ENCODE measurements at regions not wholly inside any gene's neighbourhood (a gene's known extent, or its start where the extent isn't known, plus 50 kb on each side); places are given as distances from the start of the nearest gene placed in this dataset.

GRCh38 chr5:96282020-96282419, 151.0 kb downstream of the PCSK1 start:
- no peak for DNase-seq

DNA sequence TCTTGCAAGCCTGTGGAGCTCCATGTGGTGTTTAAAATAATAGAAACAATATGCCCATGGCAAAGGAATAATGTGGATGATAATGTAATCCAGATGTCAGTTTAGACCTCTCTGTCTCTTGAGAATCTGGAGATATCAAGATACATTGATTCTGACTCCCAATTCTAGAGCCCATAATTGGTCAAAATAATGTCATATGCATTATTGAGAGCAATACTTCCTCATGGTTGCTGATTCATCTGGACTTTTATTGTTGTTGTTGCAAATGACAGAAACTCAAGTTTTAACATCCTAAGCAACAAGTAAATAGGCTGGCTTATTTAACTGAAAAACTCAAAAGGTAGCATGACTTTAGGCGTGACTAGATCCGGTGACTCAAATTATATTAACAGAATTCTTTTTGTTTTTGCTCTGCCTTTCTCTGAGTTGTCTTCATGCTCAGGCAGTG, 152.1 kb downstream of the PCSK1 start:
- DNase-seq, result no peak

- peak; percentile 24 for DNase-seq
These were observed 153.1 kb downstream of the PCSK1 start for GRCh38 chr5:96279801-96280542.

DNA sequence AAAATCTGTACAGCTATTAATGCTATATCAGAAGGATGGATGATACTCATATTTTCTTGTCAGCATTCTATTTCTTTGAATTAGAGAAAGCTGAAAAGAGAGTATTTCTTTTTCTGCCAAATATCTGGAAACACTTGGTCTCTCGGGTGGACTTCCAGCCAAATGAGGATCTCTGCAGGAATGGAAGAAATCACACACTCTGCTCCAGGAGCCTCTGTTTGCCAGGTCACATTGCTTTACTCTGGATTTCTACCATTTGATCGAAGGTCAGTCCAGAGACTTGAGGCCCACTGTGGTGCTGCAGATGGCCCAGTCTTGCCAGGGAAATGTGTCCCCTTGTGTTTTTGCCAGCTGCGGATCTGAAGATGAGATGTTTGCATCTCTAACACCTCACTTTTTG, 154.1 kb downstream of the PCSK1 start:
- no peak for DNase-seq

DNA sequence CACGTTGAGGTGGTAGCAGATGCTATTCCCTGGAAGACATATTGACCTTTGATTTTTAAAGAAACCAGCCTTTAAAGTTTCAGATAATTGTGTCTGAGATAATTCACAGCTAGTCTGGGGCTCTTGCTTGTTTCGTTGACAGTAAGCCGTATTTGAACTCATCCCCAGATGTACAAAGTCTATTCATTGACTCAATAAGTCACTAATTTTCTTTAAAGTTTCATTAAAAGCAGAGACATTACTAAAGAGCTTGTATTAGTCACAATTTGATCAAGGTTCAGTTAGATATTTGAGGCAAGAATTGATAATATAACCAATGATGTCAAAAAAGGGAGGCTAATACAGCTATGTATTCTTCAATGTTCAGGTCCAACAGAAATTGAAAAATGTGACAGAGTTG, 158.0 kb downstream of the PCSK1 start:
- DNase-seq, result no peak

DNA sequence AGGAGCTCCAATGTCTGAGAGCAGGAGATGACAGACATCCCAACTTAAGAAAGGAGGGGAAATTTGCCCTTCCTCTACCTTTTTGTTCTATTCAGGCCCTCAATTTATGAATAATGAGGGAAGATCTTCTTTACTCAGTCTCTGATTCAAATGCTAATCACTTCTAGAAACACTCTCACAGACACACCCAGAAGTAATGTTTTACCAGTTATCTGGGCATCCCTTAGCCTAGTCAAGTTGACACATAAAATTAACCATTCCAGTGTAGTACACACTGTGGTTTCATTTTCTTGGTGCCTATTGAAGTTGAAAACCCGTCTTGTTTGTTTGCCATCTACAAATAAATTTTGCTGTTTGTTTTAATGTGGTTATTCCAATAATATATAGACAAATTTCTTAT, 167.6 kb downstream of the PCSK1 start:
- no peak for DNase-seq

GRCh38 chr5:96264047-96264446, 169.0 kb downstream of the PCSK1 start:
- no peak for DNase-seq

DNA sequence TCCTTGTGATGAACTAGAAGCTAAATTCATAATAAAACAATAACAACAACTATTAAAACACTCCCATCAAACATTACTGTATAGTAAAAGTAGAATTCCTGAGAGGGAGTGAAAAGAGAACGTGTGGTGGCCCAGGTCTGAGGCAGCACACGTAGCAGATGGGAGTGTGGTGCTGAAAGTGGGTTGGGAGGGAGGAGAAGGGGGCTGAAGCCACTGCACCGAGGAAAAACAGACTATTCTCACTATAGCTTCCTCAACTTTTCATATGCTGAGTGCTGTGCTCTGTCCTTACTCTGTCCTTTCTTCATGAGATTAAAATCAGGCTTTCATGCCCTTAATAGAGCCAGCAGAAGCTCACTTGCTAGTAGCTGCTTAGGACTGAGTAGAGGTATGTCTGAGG, 170.9 kb downstream of the PCSK1 start:
- DNase-seq, result no peak

DNA sequence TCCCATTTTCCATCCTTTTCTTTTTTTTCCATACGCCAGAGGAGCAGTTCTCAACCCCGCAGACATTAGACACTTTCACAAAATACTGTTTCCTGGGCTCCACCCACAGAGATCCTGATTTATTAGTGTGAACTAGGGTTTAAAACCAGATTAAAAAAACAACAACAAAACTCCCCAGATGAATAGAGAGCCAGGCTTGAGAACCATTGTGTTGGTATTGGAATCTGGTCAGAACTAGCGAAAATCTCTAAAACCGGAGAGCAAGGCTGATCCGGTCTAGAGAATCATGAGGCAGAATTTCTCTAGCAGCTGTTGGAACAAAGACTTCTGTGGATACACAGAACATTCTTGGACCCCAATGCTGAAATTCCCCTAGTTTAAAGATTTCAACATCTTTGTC, 173.0 kb downstream of the PCSK1 start:
- no peak for DNase-seq

DNA sequence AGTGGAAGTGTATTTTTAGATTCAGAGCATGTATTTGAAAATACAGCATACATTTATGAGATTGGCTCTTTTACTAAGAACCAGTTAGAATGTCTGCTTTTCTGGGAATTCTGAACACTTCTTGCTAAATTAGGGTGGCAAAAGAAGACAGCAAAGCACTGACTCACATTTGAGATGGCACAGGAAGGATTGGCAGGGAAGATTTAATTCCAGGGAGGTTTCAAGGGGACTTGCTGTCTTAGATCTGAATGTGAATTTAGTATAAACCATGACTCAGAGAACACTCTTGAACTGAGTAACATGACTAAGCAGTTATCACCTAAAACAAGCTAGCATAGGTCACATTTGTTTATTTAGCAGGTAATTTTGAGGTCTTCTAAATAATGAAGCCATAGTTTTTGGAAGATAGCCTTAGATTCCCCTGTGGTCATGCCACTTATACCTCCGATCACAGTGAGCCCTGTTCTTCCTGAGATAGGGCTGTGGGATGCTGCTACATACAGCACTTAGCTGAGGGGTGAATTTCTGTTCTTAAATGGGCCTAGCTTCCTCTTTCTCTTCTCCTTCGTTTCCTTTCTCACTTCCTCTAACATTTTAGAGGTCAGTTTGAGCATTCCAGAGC, 173.8 kb downstream of the PCSK1 start:
- DNase-seq, result no peak

GRCh38 chr5:96258692-96259091, 174.4 kb downstream of the PCSK1 start:
- no peak for DNase-seq

GRCh38 chr5:96257904-96258303, 175.1 kb downstream of the PCSK1 start:
- DNase-seq, result no peak

- no peak for DNase-seq
These were observed 176.1 kb downstream of the PCSK1 start for GRCh38 chr5:96256795-96257470.

- DNase-seq, result no peak
These were observed 177.9 kb downstream of the PCSK1 start for GRCh38 chr5:96254980-96255691.

DNA sequence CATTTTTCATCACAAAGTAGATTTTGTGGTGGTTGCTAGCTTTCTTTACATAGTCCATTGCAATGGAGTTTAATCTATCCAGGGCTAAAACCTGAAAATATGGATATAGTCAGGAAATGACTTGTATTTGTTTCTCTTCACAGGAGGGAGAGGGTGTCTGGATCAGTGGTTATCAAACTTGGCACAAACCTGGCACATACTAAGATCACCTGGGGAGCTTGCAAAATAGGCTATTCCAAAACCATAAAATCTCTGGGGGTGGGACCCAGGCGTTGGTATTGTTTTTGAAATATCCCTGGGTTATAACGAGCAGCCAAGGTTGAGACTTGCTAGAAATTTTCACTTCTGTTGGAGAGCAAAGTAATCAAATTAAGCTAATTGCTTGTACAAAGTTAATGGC, 179.9 kb downstream of the PCSK1 start:
- no peak for DNase-seq

DNA sequence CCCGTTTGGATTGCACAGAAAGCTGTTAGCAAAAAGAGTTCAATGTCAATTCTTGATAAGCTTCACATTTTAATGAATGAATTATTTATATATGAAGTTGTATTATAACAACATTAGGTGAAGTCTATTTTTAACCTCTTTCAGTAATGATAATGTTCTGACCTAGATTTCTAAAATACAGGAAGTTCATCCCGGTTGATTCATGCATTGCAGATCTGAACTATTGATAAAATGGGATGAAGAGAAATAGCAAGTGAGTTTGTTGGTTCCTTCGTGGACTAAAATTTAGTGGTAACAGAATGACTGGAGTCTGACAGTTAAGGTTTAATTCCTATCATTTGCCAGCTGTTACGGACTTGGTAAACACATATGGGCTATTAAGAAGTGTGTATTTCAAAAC, 180.5 kb downstream of the PCSK1 start:
- DNase-seq, result no peak

DNA sequence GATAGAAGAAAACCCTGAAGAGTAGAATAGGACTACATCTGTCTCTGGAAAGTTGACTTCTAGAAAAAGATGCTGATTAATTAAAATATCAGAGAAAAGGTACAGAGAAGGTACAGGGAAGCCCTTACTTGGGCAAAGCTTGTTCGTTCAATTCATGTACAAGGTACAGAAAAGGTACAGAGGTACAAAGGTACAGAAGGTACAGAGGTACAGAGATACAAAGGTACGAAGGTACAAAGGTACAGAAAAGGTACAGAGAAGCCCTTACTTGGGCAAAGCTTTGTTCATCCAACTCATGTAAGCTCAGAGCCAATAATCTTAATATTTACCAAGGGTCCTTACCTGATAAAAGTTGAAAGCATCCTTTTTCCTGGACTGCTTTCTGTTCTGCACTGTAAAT, 182.3 kb downstream of the PCSK1 start:
- no peak for DNase-seq

GRCh38 chr5:96248131-96248530, 184.9 kb downstream of the PCSK1 start:
- no peak for DNase-seq

- DNase-seq, result no peak
These were observed 185.3 kb downstream of the PCSK1 start for GRCh38 chr5:96247708-96248107.

- DNase-seq, result no peak
These were observed 185.8 kb downstream of the PCSK1 start for GRCh38 chr5:96247097-96247701.

- DNase-seq, result no peak
These were observed 187.6 kb downstream of the PCSK1 start for GRCh38 chr5:96245140-96246091.

GRCh38 chr5:96244696-96245095, 188.4 kb downstream of the PCSK1 start:
- DNase-seq, result no peak

Data from activated naive CD4-positive, alpha-beta T cell treated with Interleukin-2 at 50 U/mL for 16 hours (primary cell).